Ovary (tissue), 7 donors: ENCODE measurements at regions not wholly inside any gene's neighbourhood (a gene's known extent, or its start where the extent isn't known, plus 50 kb on each side); places are given as distances from the start of the nearest gene placed in this dataset.
"Not testable (repeated sequence)": the region's sequence is repeated elsewhere in the genome, so short reads cannot be mapped to it uniquely, and the experiment has no call there.

Source experiments
- DNase-seq, 5 donors: peaks; one replicate each; pipeline ENCODE4 v3.0.0-alpha.2; 2019 to 2020
- H3K27ac ChIP-seq, 2 donors: fragments of 200-600 bp; one replicate each; pipeline versions ENCODE4 v1.5.1 to v1.8.0; 2019 to 2022
- H3K27me3 ChIP-seq: fragments of 200-600 bp; one replicate; pipeline ENCODE4 v1.8.0; 2022
- H3K36me3 ChIP-seq: fragments of 200-600 bp; sonication (generic); one replicate; pipeline ENCODE4 v1.5.1; 2019
- H3K4me1 ChIP-seq: one replicate; pipeline ENCODE4 v1.8.1; 2013; ENCODE audit warnings: mild to moderate bottlenecking, moderate library complexity; ENCODE audit not compliant: insufficient read depth
- H3K4me3 ChIP-seq: fragments of 200-600 bp; sonication (generic); one replicate; pipeline ENCODE4 v1.5.1; 2017
- H3K9me3 ChIP-seq, 2 donors: fragments of 200-600 bp in 1 of 2; sonication (generic) in 1 of 2; one replicate each; pipeline versions ENCODE4 v1.5.1 to v1.8.1; 2013 to 2019; ENCODE audit warnings: mild to moderate bottlenecking in 1 of 2, moderate library complexity in 1 of 2
- CTCF ChIP-seq, 3 donors: fragments of 450-650 bp in 2 of 3; fragments of 200-600 bp in 1 of 3; IDR thresholded peaks; one replicate each; pipeline versions ENCODE4 v1.5.1 to v1.8.0; 2016 to 2022; ENCODE audit warnings: antibody characterized with exemption in 3 of 3, mild to moderate bottlenecking in 1 of 3
- EP300 ChIP-seq: sonication (generic); formaldehyde crosslinking; IDR thresholded peaks from one replicate; pipeline ENCODE4 v1.6.1; 2017; ENCODE audit warnings: antibody characterized with exemption
- POLR2A ChIP-seq: fragments of 450-650 bp; IDR thresholded peaks from one replicate; pipeline ENCODE4 v1.6.1; 2017; ENCODE audit warnings: antibody characterized with exemption, mild to moderate bottlenecking, moderate library complexity
- WGBS, 3 donors: extraction: QIAGEN DNeasy Blood & Tissue Kit in 1 of 3; methylation state at CpG; one replicate each; pipeline versions ENCODE4 v1.1.5 to v1.1.7; 2013 to 2017; 5-methylcytosine and 5-hydroxymethylcytosine counted together
- intact Hi-C, 4 donors: fragments of 100-400 bp; cut with DNase I; formaldehyde crosslinking; loops; one replicate each; pipeline versions ENCODE4 v1.11.0 to v1.15.1; 2022 to 2023
- donor health status: DM: no; HTN: no; CAD: no; lungs with moderate emphysema.
- donor health status: DM: no; HTN: no; CAD: no.
- donor health status: Bipolar disorder and iron deficiency.
- donor health status: DM: no; HTN: no; CAD: no.
- donor health status: DM: yes; HTN: yes; CAD: no.

- TF ChIP-seq CTCF (IDR thresholded peaks at IDR 0.05) (no peak), POLR2A (no peak)
- Histone ChIP-seq H3K27me3 (no peaks in the 10 kb centered on the region), H3K4me1 (no peaks in the 10 kb centered on the region), H3K9me3 (no peaks in the 10 kb centered on the region), H3K27ac (no peak overlapping the region), H3K4me3 (no peak overlapping the region), H3K36me3 (no peaks in the 10 kb centered on the region)
- intact Hi-C loops, result no loop called here
- 71 to 77% (median 75%) methylated on average over 15 of the region's 15 CpGs for WGBS, 3 donors
- DNase-seq, result no peak
Measured at GRCh38 chr1:47690341-47691250, 252.8 kb downstream of the FOXD2 start.

- not testable (repeated sequence) for DNase-seq
Measured at GRCh38 chr1:47691293-47691692, 253.4 kb downstream of the FOXD2 start.

GRCh38 chr1:47692196-47692595 is 254.4 kb downstream of the FOXD2 start:
- no peak overlapping the region for H3K4me3 ChIP-seq
- TF ChIP-seq POLR2A, result no peak
- TF ChIP-seq CTCF (IDR thresholded peaks at IDR 0.05), result no peak
- no peak for TF ChIP-seq EP300
- no peaks in the 10 kb centered on the region for H3K9me3 ChIP-seq
- intact Hi-C loops, result no loop called here
- H3K27me3 ChIP-seq, result no peaks in the 10 kb centered on the region
- no peak for DNase-seq
- H3K36me3 ChIP-seq, result no peaks in the 10 kb centered on the region
- H3K27ac ChIP-seq, result no peak overlapping the region
- H3K4me1 ChIP-seq, result no peaks in the 10 kb centered on the region
- WGBS, 3 donors, result 96 to 97% (median 97%) methylated on average over 7 of the region's 7 CpGs

More at GRCh38 chr1:47691293-47691692, 253.4 kb downstream of the FOXD2 start:
- H3K27me3 ChIP-seq, H3K36me3 ChIP-seq, H3K9me3 ChIP-seq, H3K27ac ChIP-seq, H3K4me1 ChIP-seq, intact Hi-C loops, H3K4me3 ChIP-seq: not testable (repeated sequence)
- 80 to 88% (median 83%) methylated on average over 4 of the region's 4 CpGs for WGBS, 3 donors

- no peaks in the 10 kb centered on the region for H3K27me3 ChIP-seq
- H3K4me1 ChIP-seq, result no peaks in the 10 kb centered on the region
- intact Hi-C loops, result no loop called here
- TF ChIP-seq CTCF (IDR thresholded peaks at IDR 0.05) (no peak), POLR2A (no peak), EP300 (no peak)
- no peak overlapping the region for H3K4me3 ChIP-seq
- WGBS, 3 donors, result 71 to 85% (median 76%) methylated on average over 8 of the region's 8 CpGs
- H3K9me3 ChIP-seq, result no peaks in the 10 kb centered on the region
- H3K27ac ChIP-seq, result no peak overlapping the region
- DNase-seq, result no peak
- H3K36me3 ChIP-seq, result no peaks in the 10 kb centered on the region
Measured at GRCh38 chr1:47693115-47693514, 255.3 kb downstream of the FOXD2 start.
